Loucy (cell line): ENCODE measurements at regions not wholly inside any gene's neighbourhood (a gene's known extent, or its start where the extent isn't known, plus 50 kb on each side); places are given as distances from the start of the nearest gene placed in this dataset.

Experiments used
- H2AFZ ChIP-seq: fragments of 200-600 bp; sonication (generic); 2 replicates; pipeline ENCODE4 v1.6.0; 2016; ENCODE audit warnings: antibody characterized with exemption, mild to moderate bottlenecking, low read length, moderate library complexity
- H3F3A ChIP-seq: fragments of 200-600 bp; 2 replicates; pipeline ENCODE4 v1.6.0; 2016; ENCODE audit warnings: antibody characterized with exemption, low read depth, mild to moderate bottlenecking
- H3K27me3 ChIP-seq: fragments of 200-600 bp; sonication (generic); 2 replicates; pipeline ENCODE4 v1.6.1; 2014; ENCODE audit warnings: low read length, mild to moderate bottlenecking; ENCODE audit not compliant: insufficient read depth, poor library complexity, severe bottlenecking
- H3K36me3 ChIP-seq: fragments of 200-600 bp; sonication (generic); 2 replicates; pipeline ENCODE4 v1.6.1; 2016; ENCODE audit warnings: low read length; ENCODE audit not compliant: insufficient read depth
- H3K4me1 ChIP-seq: fragments of 200-600 bp; sonication (generic); 2 replicates; pipeline ENCODE4 v1.5.1; 2014; ENCODE audit warnings: low read length, mild to moderate bottlenecking; ENCODE audit not compliant: insufficient read depth, poor library complexity, severe bottlenecking
- H3K4me2 ChIP-seq: fragments of 200-600 bp; sonication (generic); 2 replicates; pipeline ENCODE4 v1.6.0; 2014; ENCODE audit warnings: antibody characterized with exemption, low read length, low read depth, mild to moderate bottlenecking; ENCODE audit not compliant: poor library complexity, severe bottlenecking
- H3K4me3 ChIP-seq: fragments of 200-600 bp; sonication (generic); 2 replicates; pipeline ENCODE4 v1.5.1; 2014; ENCODE audit warnings: low read length, mild to moderate bottlenecking, mixed read lengths; ENCODE audit not compliant: poor library complexity, severe bottlenecking
- H3K79me2 ChIP-seq: fragments of 200-600 bp; sonication (generic); 2 replicates; pipeline ENCODE4 v1.6.1; 2014; ENCODE audit warnings: low read length; ENCODE audit not compliant: insufficient read depth
- H3K9ac ChIP-seq: fragments of 200-600 bp; sonication (generic); 2 replicates; pipeline ENCODE4 v1.6.0; 2014; ENCODE audit warnings: mild to moderate bottlenecking, low read depth, low read length, moderate library complexity; ENCODE audit not compliant: poor library complexity, severe bottlenecking
- H3K9me2 ChIP-seq: fragments of 200-600 bp; sonication (generic); replicated peaks from 2 replicates; pipeline ENCODE4 v1.6.1; 2016; ENCODE audit warnings: low read depth, low read length, mixed read lengths
- H3K9me3 ChIP-seq: fragments of 200-600 bp; sonication (generic); 2 replicates; pipeline ENCODE4 v1.6.1; 2014; ENCODE audit warnings: mild to moderate bottlenecking, antibody characterized with exemption, low read length, low read depth; ENCODE audit not compliant: insufficient read depth
- H4K20me1 ChIP-seq: fragments of 200-600 bp; sonication (generic); 2 replicates; pipeline ENCODE4 v1.6.0; 2014; ENCODE audit warnings: antibody characterized with exemption, low read length, mild to moderate bottlenecking; ENCODE audit not compliant: insufficient read depth, poor library complexity, severe bottlenecking
- CTCF ChIP-seq: fragments of 200-600 bp; sonication (generic); conservative IDR thresholded peaks from 2 replicates; pipeline ENCODE4 v1.5.1; 2014; ENCODE audit warnings: mild to moderate bottlenecking, antibody characterized with exemption, low read length
- EZH2phosphoT487 ChIP-seq: fragments of 200-600 bp; IDR thresholded peaks from 2 replicates; pipeline ENCODE4 v1.6.1; 2018; ENCODE audit warnings: antibody characterized with exemption, mild to moderate bottlenecking, moderate library complexity, borderline replicate concordance

GRCh38 chr5:135723491-135723890 lies 111.0 kb upstream of the SLC25A48 start:
- H3K36me3 ChIP-seq = no peaks in the 10 kb centered on the region
- no peaks in the 10 kb centered on the region for H3K9me3 ChIP-seq
- H3K4me2 ChIP-seq = peak overlapping the region; percentile 11
- no peaks in the 10 kb centered on the region for H3K27me3 ChIP-seq
- no peaks in the 10 kb centered on the region for H3K79me2 ChIP-seq
- peaks cover 19% of the 10 kb centered on the region for H3K4me1 ChIP-seq
- TF ChIP-seq EZH2phosphoT487 = no peak
- no peak for TF ChIP-seq CTCF
- H3K4me3 ChIP-seq = no peak overlapping the region
- H3K9ac ChIP-seq = peak overlapping the region; percentile 35
- no peaks in the 10 kb centered on the region for H3F3A ChIP-seq
- no peaks in the 10 kb centered on the region for H3K9me2 ChIP-seq
- peak overlapping the region; percentile 36; the same call in 1 of the 2 replicates for H2AFZ ChIP-seq
- H4K20me1 ChIP-seq = no peaks in the 10 kb centered on the region

- Histone ChIP-seq H4K20me1 (no peaks in the 10 kb centered on the region), H3K9me2 (no peaks in the 10 kb centered on the region), H2AFZ (no peak overlapping the region), H3K36me3 (no peaks in the 10 kb centered on the region), H3F3A (no peaks in the 10 kb centered on the region), H3K79me2 (no peaks in the 10 kb centered on the region), H3K4me2 (no peak overlapping the region), H3K9me3 (no peaks in the 10 kb centered on the region), H3K27me3 (no peaks in the 10 kb centered on the region), H3K4me1 (peaks cover 19% of the 10 kb centered on the region), H3K9ac (no peak overlapping the region), H3K4me3 (no peak overlapping the region)
- TF ChIP-seq EZH2phosphoT487 (no peak), CTCF (no peak)
Observed at GRCh38 chr5:135721548-135722090, 112.8 kb upstream of the SLC25A48 start.

GRCh38 chr5:135720191-135720590 lies 114.3 kb upstream of the SLC25A48 start:
- TF ChIP-seq EZH2phosphoT487 (no peak), CTCF (no peak)
- H3K4me1 ChIP-seq = peaks cover 23% of the 10 kb centered on the region

More at GRCh38 chr5:135720191-135720590, 114.3 kb upstream of the SLC25A48 start:
- H3K27me3 ChIP-seq = no peaks in the 10 kb centered on the region
- H3K4me2 ChIP-seq = no peak overlapping the region
- no peak overlapping the region for H3K9ac ChIP-seq
- H3K9me2 ChIP-seq = no peaks in the 10 kb centered on the region
- H2AFZ ChIP-seq = no peak overlapping the region
- H3K79me2 ChIP-seq = no peaks in the 10 kb centered on the region
- no peak overlapping the region for H3K4me3 ChIP-seq
- H3K9me3 ChIP-seq = no peaks in the 10 kb centered on the region
- H3F3A ChIP-seq = no peaks in the 10 kb centered on the region
- H3K36me3 ChIP-seq = no peaks in the 10 kb centered on the region
- H4K20me1 ChIP-seq = no peaks in the 10 kb centered on the region
